ENCODE measurements at regions not wholly inside any gene's neighbourhood (a gene's known extent, or its start where the extent isn't known, plus 50 kb on each side); places are given as distances from the start of the nearest gene placed in this dataset.
"Not testable (repeated sequence)": the region's sequence is repeated elsewhere in the genome, so short reads cannot be mapped to it uniquely, and the experiment has no call there.

- Histone ChIP-seq H3K9me3 (ENCODE audit: control insufficient read depth in 3 of 3, low read length in 3 of 3) (no peaks in the 10 kb centered on the region), H3K27ac (ENCODE audit: low read depth, low read length) (no peak overlapping the region), H3K27me3 (ENCODE audit: control insufficient read depth in 3 of 3, insufficient read depth in 3 of 3, low read length in 3 of 3) (no peaks in the 10 kb centered on the region), H3K36me3 (ENCODE audit: control insufficient read depth in 3 of 3, insufficient read depth in 3 of 3, low read length in 3 of 3) (no peaks in the 10 kb centered on the region), H3K9ac (ENCODE audit: low read depth in 1 of 3, low read length in 3 of 3) (no peak overlapping the region), H3K4me3 (ENCODE audit: low read length in 3 of 3) (no peak overlapping the region), H3K4me1 (ENCODE audit: control insufficient read depth in 3 of 3, insufficient read depth in 3 of 3, low read length in 3 of 3) (no peaks in the 10 kb centered on the region)
Observed at GRCh38 chr6:102126488-102126887, 733.0 kb downstream of the GRIK2 start.

- H3K9me3 ChIP-seq (ENCODE audit: control insufficient read depth in 3 of 3, low read length in 3 of 3): no peaks in the 10 kb centered on the region
- H3K36me3 ChIP-seq (ENCODE audit: control insufficient read depth in 3 of 3, insufficient read depth in 3 of 3, low read length in 3 of 3): no peaks in the 10 kb centered on the region
- no peak overlapping the region for H3K9ac ChIP-seq (ENCODE audit: low read depth in 1 of 3, low read length in 3 of 3)
- no peaks in the 10 kb centered on the region for H3K27me3 ChIP-seq (ENCODE audit: control insufficient read depth in 3 of 3, insufficient read depth in 3 of 3, low read length in 3 of 3)
- no peak overlapping the region for H3K27ac ChIP-seq (ENCODE audit: low read depth, low read length)
- no peak overlapping the region for H3K4me3 ChIP-seq (ENCODE audit: low read length in 3 of 3)
- H3K4me1 ChIP-seq (ENCODE audit: control insufficient read depth in 3 of 3, insufficient read depth in 3 of 3, low read length in 3 of 3): no peaks in the 10 kb centered on the region
Observed at GRCh38 chr6:102127253-102127652, 733.7 kb downstream of the GRIK2 start.

- Histone ChIP-seq H3K27me3 (ENCODE audit: control insufficient read depth in 3 of 3, insufficient read depth in 3 of 3, low read length in 3 of 3) (no peaks in the 10 kb centered on the region), H3K36me3 (ENCODE audit: control insufficient read depth in 3 of 3, insufficient read depth in 3 of 3, low read length in 3 of 3) (no peaks in the 10 kb centered on the region), H3K4me3 (ENCODE audit: low read length in 3 of 3) (no peak overlapping the region), H3K27ac (ENCODE audit: low read depth, low read length) (no peak overlapping the region), H3K9me3 (ENCODE audit: control insufficient read depth in 3 of 3, low read length in 3 of 3) (no peaks in the 10 kb centered on the region), H3K4me1 (ENCODE audit: control insufficient read depth in 3 of 3, insufficient read depth in 3 of 3, low read length in 3 of 3) (no peaks in the 10 kb centered on the region), H3K9ac (ENCODE audit: low read depth in 1 of 3, low read length in 3 of 3) (no peak overlapping the region)
Observed at GRCh38 chr6:102137859-102138258, 744.4 kb downstream of the GRIK2 start.

- no peaks in the 10 kb centered on the region for H3K27me3 ChIP-seq (ENCODE audit: control insufficient read depth in 3 of 3, insufficient read depth in 3 of 3, low read length in 3 of 3)
Observed at GRCh38 chr6:102149191-102149590, 755.7 kb downstream of the GRIK2 start.

GRCh38 chr6:102150549-102150948 is 757.0 kb downstream of the GRIK2 start:
- H3K4me1 ChIP-seq (ENCODE audit: control insufficient read depth in 3 of 3, insufficient read depth in 3 of 3, low read length in 3 of 3): peaks cover 0 to 12% (median 2%) of the 10 kb centered on the region in 3 donors
- no peaks in the 10 kb centered on the region for H3K27me3 ChIP-seq (ENCODE audit: control insufficient read depth in 3 of 3, insufficient read depth in 3 of 3, low read length in 3 of 3)
- H3K9me3 ChIP-seq (ENCODE audit: control insufficient read depth in 3 of 3, low read length in 3 of 3): peaks cover 0 to 2% (median 0%) of the 10 kb centered on the region in 3 donors
- no peak overlapping the region for H3K4me3 ChIP-seq (ENCODE audit: low read length in 3 of 3)
- H3K27ac ChIP-seq (ENCODE audit: low read depth, low read length): no peak overlapping the region
- no peak overlapping the region for H3K9ac ChIP-seq (ENCODE audit: low read depth in 1 of 3, low read length in 3 of 3)
- H3K36me3 ChIP-seq (ENCODE audit: control insufficient read depth in 3 of 3, insufficient read depth in 3 of 3, low read length in 3 of 3): no peaks in the 10 kb centered on the region

More at GRCh38 chr6:102149191-102149590, 755.7 kb downstream of the GRIK2 start:
- Histone ChIP-seq H3K9me3 (ENCODE audit: control insufficient read depth in 3 of 3, low read length in 3 of 3) (no peaks in the 10 kb centered on the region), H3K4me1 (ENCODE audit: control insufficient read depth in 3 of 3, insufficient read depth in 3 of 3, low read length in 3 of 3) (peaks cover 0 to 7% (median 0%) of the 10 kb centered on the region in 3 donors), H3K9ac (ENCODE audit: low read depth in 1 of 3, low read length in 3 of 3) (no peak overlapping the region), H3K27ac (ENCODE audit: low read depth, low read length) (no peak overlapping the region), H3K4me3 (ENCODE audit: low read length in 3 of 3) (no peak overlapping the region), H3K36me3 (ENCODE audit: control insufficient read depth in 3 of 3, insufficient read depth in 3 of 3, low read length in 3 of 3) (no peaks in the 10 kb centered on the region)

- Histone ChIP-seq H3K36me3 (ENCODE audit: control insufficient read depth in 3 of 3, insufficient read depth in 3 of 3, low read length in 3 of 3) (no peaks in the 10 kb centered on the region), H3K27ac (ENCODE audit: low read depth, low read length) (peak overlapping the region; percentile 63), H3K9ac (ENCODE audit: low read depth in 1 of 3, low read length in 3 of 3) (no peak overlapping the region), H3K27me3 (ENCODE audit: control insufficient read depth in 3 of 3, insufficient read depth in 3 of 3, low read length in 3 of 3) (no peaks in the 10 kb centered on the region), H3K9me3 (ENCODE audit: control insufficient read depth in 3 of 3, low read length in 3 of 3) (peaks cover 0 to 2% (median 0%) of the 10 kb centered on the region in 3 donors), H3K4me3 (ENCODE audit: low read length in 3 of 3) (peak overlapping the region in 1 of 3 donors; percentile 35), H3K4me1 (ENCODE audit: control insufficient read depth in 3 of 3, insufficient read depth in 3 of 3, low read length in 3 of 3) (peaks cover 0 to 12% (median 2%) of the 10 kb centered on the region in 3 donors)
Observed at GRCh38 chr6:102154176-102154575, 760.7 kb downstream of the GRIK2 start.

- peak overlapping the region; percentile 63 for H3K27ac ChIP-seq (ENCODE audit: low read depth, low read length)
- no peak overlapping the region for H3K9ac ChIP-seq (ENCODE audit: low read depth in 1 of 3, low read length in 3 of 3)
- peaks cover 0 to 2% (median 0%) of the 10 kb centered on the region in 3 donors for H3K9me3 ChIP-seq (ENCODE audit: control insufficient read depth in 3 of 3, low read length in 3 of 3)
- H3K27me3 ChIP-seq (ENCODE audit: control insufficient read depth in 3 of 3, insufficient read depth in 3 of 3, low read length in 3 of 3): no peaks in the 10 kb centered on the region
- no peaks in the 10 kb centered on the region for H3K36me3 ChIP-seq (ENCODE audit: control insufficient read depth in 3 of 3, insufficient read depth in 3 of 3, low read length in 3 of 3)
- peaks cover 0 to 12% (median 2%) of the 10 kb centered on the region in 3 donors for H3K4me1 ChIP-seq (ENCODE audit: control insufficient read depth in 3 of 3, insufficient read depth in 3 of 3, low read length in 3 of 3)
- H3K4me3 ChIP-seq (ENCODE audit: low read length in 3 of 3): no peak overlapping the region
Observed at GRCh38 chr6:102154874-102155273, 761.4 kb downstream of the GRIK2 start.

GRCh38 chr6:102169802-102170201 is 776.3 kb downstream of the GRIK2 start:
- H3K4me1 ChIP-seq (ENCODE audit: control insufficient read depth in 3 of 3, insufficient read depth in 3 of 3, low read length in 3 of 3); H3K4me3 ChIP-seq (ENCODE audit: low read length in 3 of 3); H3K9ac ChIP-seq (ENCODE audit: low read depth in 1 of 3, low read length in 3 of 3); H3K27me3 ChIP-seq (ENCODE audit: control insufficient read depth in 3 of 3, insufficient read depth in 3 of 3, low read length in 3 of 3); H3K36me3 ChIP-seq (ENCODE audit: control insufficient read depth in 3 of 3, insufficient read depth in 3 of 3, low read length in 3 of 3); H3K27ac ChIP-seq (ENCODE audit: low read depth, low read length); H3K9me3 ChIP-seq (ENCODE audit: control insufficient read depth in 3 of 3, low read length in 3 of 3): not testable (repeated sequence)

GRCh38 chr6:102187186-102187585 is 793.7 kb downstream of the GRIK2 start:
- Histone ChIP-seq H3K9ac (ENCODE audit: low read depth in 1 of 3, low read length in 3 of 3) (no peak overlapping the region), H3K27ac (ENCODE audit: low read depth, low read length) (no peak overlapping the region), H3K27me3 (ENCODE audit: control insufficient read depth in 3 of 3, insufficient read depth in 3 of 3, low read length in 3 of 3) (no peaks in the 10 kb centered on the region), H3K4me1 (ENCODE audit: control insufficient read depth in 3 of 3, insufficient read depth in 3 of 3, low read length in 3 of 3) (no peaks in the 10 kb centered on the region), H3K36me3 (ENCODE audit: control insufficient read depth in 3 of 3, insufficient read depth in 3 of 3, low read length in 3 of 3) (no peaks in the 10 kb centered on the region), H3K9me3 (ENCODE audit: control insufficient read depth in 3 of 3, low read length in 3 of 3) (no peaks in the 10 kb centered on the region), H3K4me3 (ENCODE audit: low read length in 3 of 3) (no peak overlapping the region)

GRCh38 chr6:102195311-102195710 is 801.8 kb downstream of the GRIK2 start:
- no peaks in the 10 kb centered on the region for H3K36me3 ChIP-seq (ENCODE audit: control insufficient read depth in 3 of 3, insufficient read depth in 3 of 3, low read length in 3 of 3)
- no peak overlapping the region for H3K27ac ChIP-seq (ENCODE audit: low read depth, low read length)
- H3K4me3 ChIP-seq (ENCODE audit: low read length in 3 of 3): no peak overlapping the region
- H3K9ac ChIP-seq (ENCODE audit: low read depth in 1 of 3, low read length in 3 of 3): no peak overlapping the region
- no peaks in the 10 kb centered on the region for H3K4me1 ChIP-seq (ENCODE audit: control insufficient read depth in 3 of 3, insufficient read depth in 3 of 3, low read length in 3 of 3)
- H3K27me3 ChIP-seq (ENCODE audit: control insufficient read depth in 3 of 3, insufficient read depth in 3 of 3, low read length in 3 of 3): no peaks in the 10 kb centered on the region
- peaks cover 3 to 5% (median 5%) of the 10 kb centered on the region in 3 donors for H3K9me3 ChIP-seq (ENCODE audit: control insufficient read depth in 3 of 3, low read length in 3 of 3)

GRCh38 chr6:102197211-102197610 is 803.7 kb downstream of the GRIK2 start:
- Histone ChIP-seq H3K27me3 (ENCODE audit: control insufficient read depth in 3 of 3, insufficient read depth in 3 of 3, low read length in 3 of 3) (no peaks in the 10 kb centered on the region), H3K4me1 (ENCODE audit: control insufficient read depth in 3 of 3, insufficient read depth in 3 of 3, low read length in 3 of 3) (no peaks in the 10 kb centered on the region), H3K4me3 (ENCODE audit: low read length in 3 of 3) (no peak overlapping the region), H3K9ac (ENCODE audit: low read depth in 1 of 3, low read length in 3 of 3) (no peak overlapping the region), H3K9me3 (ENCODE audit: control insufficient read depth in 3 of 3, low read length in 3 of 3) (peaks cover 3 to 5% (median 5%) of the 10 kb centered on the region in 3 donors), H3K27ac (ENCODE audit: low read depth, low read length) (no peak overlapping the region), H3K36me3 (ENCODE audit: control insufficient read depth in 3 of 3, insufficient read depth in 3 of 3, low read length in 3 of 3) (no peaks in the 10 kb centered on the region)
